ENCODE measurements at regions not wholly inside any gene's neighbourhood (a gene's known extent, or its start where the extent isn't known, plus 50 kb on each side); places are given as distances from the start of the nearest gene placed in this dataset.

GRCh38 chr7:81510122-81510521, 259.7 kb downstream of the HGF start:
- no peak overlapping the region for H3K9ac ChIP-seq (ENCODE audit: insufficient read depth, low read depth, low read length)
- no peak overlapping the region for H3K4me2 ChIP-seq (ENCODE audit: low read depth, low read length)
- H3K27ac ChIP-seq (ENCODE audit: extremely low read length, insufficient read depth, low read length), result no peak overlapping the region
- BruUV-seq (replicated peaks), result no TSS peak
- in situ Hi-C loops (cut with HindIII; ENCODE audit: extremely low pct_ligation_motif_present, low pct_unique_long_range_greater_than_20kb) (no loop called here), intact Hi-C loops (cut with micrococcal nuclease; ENCODE audit: unreplicated experiment) (no loop called here)
- WGBS (ENCODE audit: low lambda C conversion rate), result 0% methylated on average over 2 of the region's 10 CpGs
- TF ChIP-seq ZNF501 (CRISPR knock-in tag; IDR thresholded peaks at IDR 0.05) (no peak), ZFP36 (IDR thresholded peaks at IDR 0.05; ENCODE audit: borderline replicate concordance, low read depth, low read length, partially characterized antibody) (no peak), ZNF337 (CRISPR knock-in tag; IDR thresholded peaks at IDR 0.05; ENCODE audit: borderline replicate concordance, low read depth) (no peak), ZNF234 (CRISPR knock-in tag; conservative IDR thresholded peaks at IDR 0.05) (no peak), RBAK (CRISPR knock-in tag; IDR thresholded peaks at IDR 0.05) (no peak)
- DNase-seq (ENCODE audit: low spot score) (no peak), FAIRE-seq (no peak), ATAC-seq (no peak)
- H3K4me1 ChIP-seq (ENCODE audit: insufficient read depth, low read length), result no peaks in the 10 kb centered on the region
- no peaks in the 10 kb centered on the region for H3K27me3 ChIP-seq (ENCODE audit: control insufficient read depth in 1 of 2, insufficient read depth in 2 of 2, low read length in 2 of 2)
- ChIA-PET POLR2A (no interaction called here), CTCF (ENCODE audit: low intra/inter-chr PET ratio, low total read pairs) (no interaction called here)
- no peaks in the 10 kb centered on the region for H4K20me1 ChIP-seq (ENCODE audit: insufficient read depth, low read length)
- no peak overlapping the region for H2AFZ ChIP-seq (ENCODE audit: low read length)
- H3K9me3 ChIP-seq (ENCODE audit: low read length), result no peaks in the 10 kb centered on the region
- no peaks in the 10 kb centered on the region for H3K36me3 ChIP-seq (replicated peaks in 1 of 2; ENCODE audit: control insufficient read depth in 1 of 2, insufficient read depth in 2 of 2, low read length in 2 of 2)
- H3K79me2 ChIP-seq (ENCODE audit: insufficient read depth, low read length), result no peaks in the 10 kb centered on the region
- no peak overlapping the region for H3K4me3 ChIP-seq (replicated peaks in 1 of 3; ENCODE audit: insufficient read depth in 1 of 3, low read depth in 2 of 3, low read length in 3 of 3)

- no peak overlapping the region for H3K9ac ChIP-seq (ENCODE audit: insufficient read depth, low read depth, low read length)
- in situ Hi-C loops (cut with HindIII; ENCODE audit: extremely low pct_ligation_motif_present, low pct_unique_long_range_greater_than_20kb), result no loop called here
- no peaks in the 10 kb centered on the region for H3K9me3 ChIP-seq (ENCODE audit: low read length)
- FAIRE-seq (no peak), DNase-seq (ENCODE audit: low spot score) (no peak), ATAC-seq (no peak)
- ChIA-PET CTCF (ENCODE audit: low intra/inter-chr PET ratio, low total read pairs) (no interaction called here), POLR2A (no interaction called here)
- WGBS (ENCODE audit: low lambda C conversion rate), result 0% methylated on average over 2 of the region's 2 CpGs
- no peak overlapping the region for H2AFZ ChIP-seq (ENCODE audit: low read length)
- no peak overlapping the region for H3K4me2 ChIP-seq (ENCODE audit: low read depth, low read length)
- H3K4me3 ChIP-seq (replicated peaks in 1 of 3; ENCODE audit: insufficient read depth in 1 of 3, low read depth in 2 of 3, low read length in 3 of 3), result no peak overlapping the region
- H3K27me3 ChIP-seq (ENCODE audit: control insufficient read depth in 1 of 2, insufficient read depth in 2 of 2, low read length in 2 of 2), result no peaks in the 10 kb centered on the region
- H3K27ac ChIP-seq (ENCODE audit: extremely low read length, insufficient read depth, low read length), result no peak overlapping the region
- TF ChIP-seq ZNF598 (CRISPR knock-in tag; IDR thresholded peaks at IDR 0.05; ENCODE audit: borderline replicate concordance) (no peak), MED13 (CRISPR knock-in tag; IDR thresholded peaks at IDR 0.05) (no peak), SRY (CRISPR knock-in tag; IDR thresholded peaks at IDR 0.05) (no peak), ONECUT2 (CRISPR knock-in tag; IDR thresholded peaks at IDR 0.05) (no peak), MXD4 (CRISPR knock-in tag; IDR thresholded peaks at IDR 0.05) (no peak), MAZ (IDR thresholded peaks at IDR 0.05; ENCODE audit: borderline replicate concordance, low read depth, low read length) (no peak), MAZ (CRISPR knock-in tag; IDR thresholded peaks at IDR 0.05; ENCODE audit: low read depth) (no peak), ZNF354B (CRISPR knock-in tag; IDR thresholded peaks at IDR 0.05) (no peak), ZNF660 (CRISPR knock-in tag; IDR thresholded peaks at IDR 0.05; ENCODE audit: borderline replicate concordance, low read depth) (no peak), ZNF124 (CRISPR knock-in tag; IDR thresholded peaks at IDR 0.05) (no peak), TEAD3 (CRISPR knock-in tag; optimal IDR thresholded peaks at IDR 0.05; ENCODE audit: borderline replicate concordance) (no peak), ZBTB34 (CRISPR knock-in tag; IDR thresholded peaks at IDR 0.05) (no peak), PAF1 (CRISPR knock-in tag; IDR thresholded peaks at IDR 0.05) (no peak)
- H3K4me1 ChIP-seq (ENCODE audit: insufficient read depth, low read length), result no peaks in the 10 kb centered on the region
- intact Hi-C loops (cut with micrococcal nuclease; ENCODE audit: unreplicated experiment), result loop anchor here (5.0 kb wide), 1 partner anchor 1865 kb away; no protein-coding TSS in a partner anchor
- H4K20me1 ChIP-seq (ENCODE audit: insufficient read depth, low read length), result no peaks in the 10 kb centered on the region
- H3K79me2 ChIP-seq (ENCODE audit: insufficient read depth, low read length), result no peaks in the 10 kb centered on the region
- H3K36me3 ChIP-seq (replicated peaks in 1 of 2; ENCODE audit: control insufficient read depth in 1 of 2, insufficient read depth in 2 of 2, low read length in 2 of 2), result no peaks in the 10 kb centered on the region
- no TSS peak for BruUV-seq (replicated peaks)
These were observed 262.6 kb downstream of the HGF start for GRCh38 chr7:81507221-81507620.

Data from HepG2 (cell line).